SK-N-SH treated with all-trans-retinoic acid at 6 μM for 48 hours (cell line): ENCODE measurements at regions not wholly inside any gene's neighbourhood (a gene's known extent, or its start where the extent isn't known, plus 50 kb on each side); places are given as distances from the start of the nearest gene placed in this dataset.

Source experiments
- ATAC-seq: fragments of 200-7000 bp; cut with Tn5 transposase; 3 replicates; pipeline ENCODE4 v1.9.1; 2020; ENCODE audit warnings: mild to moderate bottlenecking, moderate library complexity
- BACH2 ChIP-seq: fragments of 250-450 bp; sonication (Bioruptor Pico); IDR thresholded peaks from 2 replicates; pipeline ENCODE4 v1.9.0; 2021; ENCODE audit warnings: mild to moderate bottlenecking, borderline replicate concordance
- CSDC2 ChIP-seq: fragments of 250-450 bp; sonication (Bioruptor Pico); IDR thresholded peaks from 2 replicates; pipeline ENCODE4 v1.5.0; 2020; ENCODE audit warnings: mild to moderate bottlenecking, moderate library complexity
- CSRNP3 ChIP-seq: fragments of 250-450 bp; sonication (Bioruptor Pico); IDR thresholded peaks from 2 replicates; pipeline ENCODE4 v1.5.1; 2021; ENCODE audit warnings: mild to moderate bottlenecking, moderate library complexity
- ESRRG ChIP-seq: fragments of 250-450 bp; sonication (Bioruptor Pico); IDR thresholded peaks from 2 replicates; pipeline ENCODE4 v1.6.1; 2021; ENCODE audit warnings: mild to moderate bottlenecking
- GLIS3 ChIP-seq: fragments of 250-450 bp; sonication (Bioruptor Pico); IDR thresholded peaks from 2 replicates; pipeline ENCODE4 v1.5.0; 2020; ENCODE audit warnings: mild to moderate bottlenecking, moderate library complexity
- OSR1 ChIP-seq: fragments of 250-450 bp; sonication (Bioruptor Pico); IDR thresholded peaks from 2 replicates; pipeline ENCODE4 v1.8.0; 2022; ENCODE audit warnings: moderate library complexity, mild to moderate bottlenecking, inconsistent platforms
- PATZ1 ChIP-seq: fragments of 250-450 bp; sonication (Bioruptor Pico); IDR thresholded peaks from 2 replicates; pipeline ENCODE4 v1.8.0; 2020; ENCODE audit warnings: mild to moderate bottlenecking, moderate library complexity, borderline replicate concordance
- POU6F1 ChIP-seq: fragments of 250-450 bp; sonication (Bioruptor Pico); IDR thresholded peaks from 2 replicates; pipeline ENCODE4 v1.8.0; 2021; ENCODE audit warnings: low read depth, mild to moderate bottlenecking, moderate library complexity, borderline replicate concordance
- PPARA ChIP-seq: fragments of 250-450 bp; sonication (Bioruptor Pico); IDR thresholded peaks from 2 replicates; pipeline ENCODE4 v1.5.0; 2020; ENCODE audit warnings: mild to moderate bottlenecking, borderline replicate concordance
- SNAI2 ChIP-seq: fragments of 250-450 bp; sonication (Bioruptor Pico); IDR thresholded peaks from 2 replicates; pipeline ENCODE4 v1.5.0; 2020; ENCODE audit warnings: mild to moderate bottlenecking, moderate library complexity
- TCF4 ChIP-seq: fragments of 250-450 bp; sonication (Bioruptor Pico); IDR thresholded peaks from 2 replicates; pipeline ENCODE4 v1.8.0; 2021; ENCODE audit warnings: mild to moderate bottlenecking, moderate library complexity, borderline replicate concordance
- TOX ChIP-seq: fragments of 250-450 bp; sonication (Bioruptor Pico); IDR thresholded peaks from 2 replicates; pipeline ENCODE4 v1.8.0; 2021; ENCODE audit warnings: mild to moderate bottlenecking, moderate library complexity, borderline replicate concordance
- TSHZ2 ChIP-seq: fragments of 250-450 bp; sonication (Bioruptor Pico); IDR thresholded peaks from 2 replicates; pipeline ENCODE4 v1.5.0; 2020; ENCODE audit warnings: mild to moderate bottlenecking, moderate library complexity
- ZC3H10 ChIP-seq: fragments of 250-450 bp; sonication (Bioruptor Pico); IDR thresholded peaks from 2 replicates; pipeline ENCODE4 v1.5.1; 2021; ENCODE audit warnings: mild to moderate bottlenecking, moderate library complexity
- ZFP3 ChIP-seq: fragments of 250-450 bp; sonication (Bioruptor Pico); IDR thresholded peaks from 2 replicates; pipeline ENCODE4 v1.5.0; 2020; ENCODE audit warnings: mild to moderate bottlenecking, moderate library complexity
- ZFP30 ChIP-seq: fragments of 450-650 bp; formaldehyde crosslinking; IDR thresholded peaks from 2 replicates; pipeline ENCODE4 v1.5.0; 2022; ENCODE audit warnings: mild to moderate bottlenecking, moderate library complexity
- ZNF565 ChIP-seq: fragments of 450-650 bp; formaldehyde crosslinking; conservative IDR thresholded peaks from 2 replicates; pipeline ENCODE4 v1.5.0; 2020; ENCODE audit warnings: low read depth, mild to moderate bottlenecking, moderate library complexity
- ZNF70 ChIP-seq: fragments of 450-650 bp; formaldehyde crosslinking; IDR thresholded peaks from 2 replicates; pipeline ENCODE4 v1.5.0; 2020; ENCODE audit warnings: mild to moderate bottlenecking, moderate library complexity
- ZNF8 ChIP-seq: fragments of 450-650 bp; formaldehyde crosslinking; IDR thresholded peaks from 2 replicates; pipeline ENCODE4 v1.5.0; 2020; ENCODE audit warnings: mild to moderate bottlenecking, moderate library complexity

- ATAC-seq = no peak
These were observed 252.1 kb downstream of the TSN start for GRCh38 chr2:122007577-122007976.

GRCh38 chr2:122009561-122009960 lies 254.1 kb downstream of the TSN start:
- TF ChIP-seq SNAI2 (CRISPR knock-in tag) = no peak
- no peak for TF ChIP-seq PATZ1 (CRISPR knock-in tag)
- TF ChIP-seq TOX (CRISPR knock-in tag) = no peak
- TF ChIP-seq OSR1 (CRISPR knock-in tag) = no peak
- TF ChIP-seq BACH2 = no peak
- TF ChIP-seq ZFP3 (CRISPR knock-in tag) = no peak
- TF ChIP-seq ZNF8 (CRISPR knock-in tag) = no peak
- no peak for TF ChIP-seq POU6F1 (CRISPR knock-in tag)
- TF ChIP-seq ZNF565 (CRISPR knock-in tag) = no peak
- no peak for TF ChIP-seq PPARA
- no peak for TF ChIP-seq ZC3H10 (CRISPR knock-in tag)
- no peak for TF ChIP-seq CSRNP3 (CRISPR knock-in tag)
- TF ChIP-seq TCF4 (CRISPR knock-in tag) = no peak
- no peak for TF ChIP-seq ZFP30 (CRISPR knock-in tag)
- TF ChIP-seq CSDC2 (CRISPR knock-in tag) = no peak
- TF ChIP-seq GLIS3 (CRISPR knock-in tag) = no peak
- no peak for TF ChIP-seq ZNF70 (CRISPR knock-in tag)
- ATAC-seq = no peak

More at GRCh38 chr2:122007577-122007976, 252.1 kb downstream of the TSN start:
- TF ChIP-seq CSDC2 (CRISPR knock-in tag) (no peak), SNAI2 (CRISPR knock-in tag) (no peak), PATZ1 (CRISPR knock-in tag) (no peak), BACH2 (no peak), TSHZ2 (CRISPR knock-in tag) (no peak)

GRCh38 chr2:122011493-122012270 lies 256.2 kb downstream of the TSN start:
- TF ChIP-seq ZNF8 (CRISPR knock-in tag) (no peak), PPARA (no peak), ZNF70 (CRISPR knock-in tag) (no peak), ESRRG (CRISPR knock-in tag) (no peak), OSR1 (CRISPR knock-in tag) (no peak), TOX (CRISPR knock-in tag) (no peak), POU6F1 (CRISPR knock-in tag) (no peak), ZFP30 (CRISPR knock-in tag) (no peak)
- ATAC-seq = no peak
